ENCODE measurements at regions not wholly inside any gene's neighbourhood (a gene's known extent, or its start where the extent isn't known, plus 50 kb on each side); places are given as distances from the start of the nearest gene placed in this dataset.

- TF ChIP-seq EP300 (IDR thresholded peaks at IDR 0.05) (no peak), POLR2A (IDR thresholded peaks at IDR 0.05) (no peak)
Observed at GRCh38 chr1:54475946-54476516, 69.8 kb upstream of the SSBP3 start.
